HCT116 (cell line): ENCODE measurements at regions not wholly inside any gene's neighbourhood (a gene's known extent, or its start where the extent isn't known, plus 50 kb on each side); places are given as distances from the start of the nearest gene placed in this dataset.

Experiments
- ATAC-seq: fragments of 200-7000 bp; cut with Tn5 transposase; 2 replicates; pipeline ENCODE4 v1.9.1; 2020; ENCODE audit warnings: mild to moderate bottlenecking, moderate library complexity
- BruUV-seq: library from RNA; stranded (reverse); fragments of 400-500 nt; replicated peaks from 2 replicates; lab custom pipeline; 2021; lab: Mats Ljungman, UMichigan
- CTCF ChIA-PET: fragments of 300-600 bp; sonication (Branson Sonifier 250); formaldehyde crosslinking; loops from one replicate; lab custom pipeline; 2021; ENCODE audit warnings: antibody characterized with exemption; lab: Charles Lee
- POLR2A ChIA-PET: fragments of 300-600, 350-600 bp; sonication (Branson Sonifier 250); formaldehyde crosslinking; loops from one replicate; lab custom pipeline; 2021; ENCODE audit warnings: antibody characterized with exemption; lab: Charles Lee
- RAD21 ChIA-PET, 2 experiments: fragments of 300-600 bp; sonication (Branson Sonifier 250); formaldehyde crosslinking; loops; one replicate each; lab custom pipeline; 2023; ENCODE audit warnings: low total read pairs in 2 of 2; ENCODE audit not compliant: uncharacterized antibody in 2 of 2, unreplicated experiment in 2 of 2, low non-redundant PET in 1 of 2; lab: Charles Lee
- DNase-seq: peaks from one replicate; pipeline ENCODE4 v3.0.0-alpha.2; 2010; ENCODE audit warnings: low read depth, low spot score
- H2AFZ ChIP-seq: fragments of 200-600 bp; shearing (Covaris generic), sonication (generic); 2 replicates; pipeline ENCODE4 v1.6.1; 2017; ENCODE audit warnings: low read depth, mixed run types, mixed read lengths, antibody characterized with exemption, low read length; ENCODE audit not compliant: poor library complexity, severe bottlenecking
- H3K27ac ChIP-seq: 2 replicates; pipeline ENCODE4 v1.5.1; 2012; ENCODE audit warnings: low read depth, low read length
- H3K27me3 ChIP-seq: fragments of 200-600 bp; sonication (generic); 2 replicates; pipeline ENCODE4 v1.6.1; 2016; ENCODE audit warnings: mixed run types, low read length, mixed read lengths; ENCODE audit not compliant: insufficient read depth
- H3K36me3 ChIP-seq, 2 experiments: fragments of 200-500 bp in 1 of 2; fragments of 200-600 bp in 1 of 2; sonication (Bioruptor generic) in 1 of 2; sonication (generic) in 1 of 2; 2 replicates each; pipeline versions ENCODE4 v1.5.1 to v1.6.1; 2014 to 2016; ENCODE audit warnings: low read length in 2 of 2, inconsistent platforms in 1 of 2, mixed read lengths in 1 of 2, mixed run types in 1 of 2; ENCODE audit not compliant: insufficient read depth in 2 of 2, control insufficient read depth in 1 of 2
- H3K4me1 ChIP-seq, 2 experiments: fragments of 200-600 bp in 1 of 2; sonication (generic) in 1 of 2; 2 replicates each; pipeline versions ENCODE4 v1.5.1 to v1.6.1; 2012 to 2017; ENCODE audit warnings: low read length in 2 of 2, inconsistent platforms in 1 of 2, mild to moderate bottlenecking in 1 of 2, mixed read lengths in 1 of 2, mixed run types in 1 of 2, moderate library complexity in 1 of 2; ENCODE audit not compliant: insufficient read depth in 2 of 2, control insufficient read depth in 1 of 2
- H3K4me2 ChIP-seq: fragments of 200-600 bp; sonication (generic); 2 replicates; pipeline ENCODE4 v1.6.1; 2017; ENCODE audit warnings: mixed run types, low read length, mixed read lengths
- H3K4me3 ChIP-seq, 2 experiments: fragments of 200-600 bp in 1 of 2; sonication (generic) in 1 of 2; replicated peaks in 1 of 2; 2 replicates each; pipeline ENCODE4 v1.5.1; 2011 to 2016; ENCODE audit warnings: low read length in 2 of 2, control low read depth in 1 of 2, low read depth in 1 of 2, mild to moderate bottlenecking in 1 of 2, mixed read lengths in 1 of 2, mixed run types in 1 of 2
- H3K79me2 ChIP-seq: fragments of 200-600 bp; sonication (generic); 2 replicates; pipeline ENCODE4 v1.6.1; 2017; ENCODE audit warnings: mild to moderate bottlenecking, mixed run types, low read length, moderate library complexity, mixed read lengths; ENCODE audit not compliant: insufficient read depth
- H3K9ac ChIP-seq: fragments of 200-600 bp; sonication (generic); 2 replicates; pipeline ENCODE4 v1.6.1; 2016; ENCODE audit warnings: low read length, mixed read lengths
- H3K9me2 ChIP-seq: fragments of 200-600 bp; sonication (generic), shearing (Covaris generic); 2 replicates; pipeline ENCODE4 v1.6.1; 2017; ENCODE audit warnings: mixed run types, mild to moderate bottlenecking, moderate library complexity; ENCODE audit not compliant: insufficient read depth
- H3K9me3 ChIP-seq, 2 experiments: fragments of 200-500 bp in 1 of 2; fragments of 200-600 bp in 1 of 2; sonication (Bioruptor generic) in 1 of 2; sonication (generic) in 1 of 2; 2 replicates each; pipeline ENCODE4 v1.6.1; 2014 to 2017; ENCODE audit warnings: low read length in 2 of 2, mixed read lengths in 2 of 2, inconsistent platforms in 1 of 2, low read depth in 1 of 2, mild to moderate bottlenecking in 1 of 2, mixed run types in 1 of 2, moderate library complexity in 1 of 2; ENCODE audit not compliant: control insufficient read depth in 1 of 2, insufficient read depth in 1 of 2
- H4K20me1 ChIP-seq: fragments of 200-600 bp; sonication (generic), shearing (Covaris generic); 2 replicates; pipeline ENCODE4 v1.6.1; 2017; ENCODE audit warnings: mixed run types, mild to moderate bottlenecking, moderate library complexity; ENCODE audit not compliant: insufficient read depth
- CTCF ChIP-seq, 3 experiments: fragments of 200-600 bp in 1 of 3; sonication (generic) in 1 of 3; IDR thresholded peaks in 2 of 3; conservative IDR thresholded peaks in 1 of 3; 2 replicates each; pipeline ENCODE4 v1.5.1; 2012 to 2017; ENCODE audit warnings: low read depth in 2 of 3, low read length in 2 of 3, antibody characterized with exemption in 1 of 3, borderline replicate concordance in 1 of 3, control low read depth in 1 of 3, mild to moderate bottlenecking in 1 of 3, mixed read lengths in 1 of 3, mixed run types in 1 of 3, moderate library complexity in 1 of 3; ENCODE audit not compliant: insufficient read depth in 1 of 3
- EGR1 ChIP-seq: IDR thresholded peaks from 2 replicates; pipeline ENCODE4 v1.6.1; 2012; ENCODE audit warnings: low read depth
- ELF1 ChIP-seq: IDR thresholded peaks from 2 replicates; pipeline ENCODE4 v1.6.1; 2012; ENCODE audit warnings: low read depth, borderline replicate concordance
- FOSL1 ChIP-seq: IDR thresholded peaks from 2 replicates; pipeline ENCODE4 v1.6.1; 2012; ENCODE audit warnings: low read depth
- JUND ChIP-seq: IDR thresholded peaks from 2 replicates; pipeline ENCODE4 v1.6.1; 2012
- MAX ChIP-seq: IDR thresholded peaks from 2 replicates; pipeline ENCODE4 v1.6.1; 2012
- POLR2AphosphoS5 ChIP-seq: IDR thresholded peaks from 2 replicates; pipeline ENCODE4 v1.6.1; 2011; ENCODE audit warnings: mild to moderate bottlenecking, low read depth, low read length, moderate library complexity
- SIN3A ChIP-seq: IDR thresholded peaks from 2 replicates; pipeline ENCODE4 v1.6.1; 2012; ENCODE audit warnings: low read depth
- SRF ChIP-seq: IDR thresholded peaks from 2 replicates; pipeline ENCODE4 v1.6.1; 2012; ENCODE audit warnings: low read depth
- YY1 ChIP-seq: IDR thresholded peaks from 2 replicates; pipeline ENCODE4 v1.6.1; 2011; ENCODE audit warnings: low read length, low read depth, moderate library complexity, mild to moderate bottlenecking; ENCODE audit not compliant: insufficient replicate concordance; ENCODE audit errors: extremely low read depth
- ZNF274 ChIP-seq: fragments of 200-500 bp; sonication (Bioruptor generic); IDR thresholded peaks from 2 replicates; pipeline ENCODE4 v1.6.1; 2014; ENCODE audit warnings: mild to moderate bottlenecking, low read depth, low read length, inconsistent platforms
- intact Hi-C: fragments of 100-400 bp; cut with micrococcal nuclease; formaldehyde crosslinking; loops from 2 replicates; pipeline ENCODE4 v1.10.0; 2022

- H2AFZ ChIP-seq: no peak overlapping the region
- H3K27me3 ChIP-seq: peaks cover 26% of the 10 kb centered on the region
- H3K27ac ChIP-seq: no peak overlapping the region
- H3K9me2 ChIP-seq: no peaks in the 10 kb centered on the region
- DNase-seq: no peak
- ChIA-PET POLR2A (no interaction called here), RAD21 (no interaction called here), CTCF (no interaction called here)
- intact Hi-C loops: no loop called here
- no peak overlapping the region for H3K4me2 ChIP-seq
- H3K4me3 ChIP-seq: no peak overlapping the region
- H3K4me1 ChIP-seq: no peaks in the 10 kb centered on the region
- no TSS peak for BruUV-seq
- no peak for ATAC-seq
- no peaks in the 10 kb centered on the region for H3K79me2 ChIP-seq
- no peak overlapping the region for H3K9ac ChIP-seq
- H3K9me3 ChIP-seq: no peaks in the 10 kb centered on the region
- TF ChIP-seq MAX (no peak), POLR2AphosphoS5 (no peak), FOSL1 (no peak), CTCF (IDR thresholded peaks at IDR 0.05 in 2 of 3, conservative IDR thresholded peaks at IDR 0.05 in 1 of 3; ENCODE audit: borderline replicate concordance in 1 of 3, insufficient read depth in 1 of 3, low read depth in 2 of 3, low read length in 2 of 3) (no peak), EGR1 (no peak), JUND (no peak), SIN3A (no peak), ELF1 (no peak), SRF (no peak), YY1 (no peak), ZNF274 (no peak)
- TF ChIP-seq, all 23 proteins: peak for 0
- no peaks in the 10 kb centered on the region for H4K20me1 ChIP-seq
- no peaks in the 10 kb centered on the region for H3K36me3 ChIP-seq
These were observed 293.6 kb downstream of the TDRD3 start for GRCh38 chr13:60690604-60691003.
